ENCODE measurements at regions not wholly inside any gene's neighbourhood (a gene's known extent, or its start where the extent isn't known, plus 50 kb on each side); places are given as distances from the start of the nearest gene placed in this dataset.

DNA sequence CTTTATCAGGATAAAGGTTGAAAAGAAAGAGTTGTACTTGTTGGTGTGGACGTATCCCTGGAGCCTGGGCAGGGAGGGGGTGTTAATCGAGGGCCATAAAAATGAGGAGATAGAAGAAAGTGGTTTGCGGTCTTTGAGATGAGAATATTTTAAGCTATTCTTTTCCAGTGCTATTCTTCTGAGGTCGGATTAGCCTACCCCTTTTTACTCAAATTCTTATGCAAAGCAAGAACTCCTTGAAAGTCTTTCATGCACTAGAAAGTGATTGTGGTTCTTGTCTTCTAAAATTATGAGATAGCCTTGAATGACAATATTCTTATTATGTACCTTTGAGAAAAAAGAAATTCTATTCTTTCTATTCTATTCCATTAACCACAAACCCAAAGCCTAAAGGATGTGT lies 201.3 kb upstream of the SEMA3C start:
- intact Hi-C loops (cut with micrococcal nuclease; ENCODE audit: unreplicated experiment), result no loop called here
- ATAC-seq, result no peak
- BruUV-seq (replicated peaks), result no TSS peak
- no peak overlapping the region for H2AFZ ChIP-seq (ENCODE audit: low read length)
- TF ChIP-seq MAZ (IDR thresholded peaks at IDR 0.05; ENCODE audit: borderline replicate concordance, low read depth, low read length) (no peak), MAZ (CRISPR knock-in tag; IDR thresholded peaks at IDR 0.05; ENCODE audit: low read depth) (no peak), ZNF780A (CRISPR knock-in tag; IDR thresholded peaks at IDR 0.05) (no peak), ASH2L (IDR thresholded peaks at IDR 0.05; ENCODE audit: insufficient read length, low read depth, low read length) (no peak), KDM5A (IDR thresholded peaks at IDR 0.05; ENCODE audit: borderline replicate concordance, low read length) (no peak), SKI (IDR thresholded peaks at IDR 0.05; ENCODE audit: partially characterized antibody) (no peak), MAFG (CRISPR knock-in tag; IDR thresholded peaks at IDR 0.05) (no peak), MAF1 (CRISPR knock-in tag; IDR thresholded peaks at IDR 0.05; ENCODE audit: borderline replicate concordance) (no peak), KDM6A (CRISPR knock-in tag; IDR thresholded peaks at IDR 0.05; ENCODE audit: low read depth) (no peak)
- TF ChIP-seq, protein P1, sequence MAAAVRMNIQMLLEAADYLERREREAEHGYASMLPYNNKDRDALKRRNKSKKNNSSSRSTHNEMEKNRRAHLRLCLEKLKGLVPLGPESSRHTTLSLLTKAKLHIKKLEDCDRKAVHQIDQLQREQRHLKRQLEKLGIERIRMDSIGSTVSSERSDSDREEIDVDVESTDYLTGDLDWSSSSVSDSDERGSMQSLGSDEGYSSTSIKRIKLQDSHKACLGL (CRISPR knock-in tag; IDR thresholded peaks at IDR 0.05), result no peak
- TF ChIP-seq, protein P2, sequence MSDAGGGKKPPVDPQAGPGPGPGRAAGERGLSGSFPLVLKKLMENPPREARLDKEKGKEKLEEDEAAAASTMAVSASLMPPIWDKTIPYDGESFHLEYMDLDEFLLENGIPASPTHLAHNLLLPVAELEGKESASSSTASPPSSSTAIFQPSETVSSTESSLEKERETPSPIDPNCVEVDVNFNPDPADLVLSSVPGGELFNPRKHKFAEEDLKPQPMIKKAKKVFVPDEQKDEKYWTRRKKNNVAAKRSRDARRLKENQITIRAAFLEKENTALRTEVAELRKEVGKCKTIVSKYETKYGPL (CRISPR knock-in tag; IDR thresholded peaks at IDR 0.05), result no peak
- TF ChIP-seq, protein P3, sequence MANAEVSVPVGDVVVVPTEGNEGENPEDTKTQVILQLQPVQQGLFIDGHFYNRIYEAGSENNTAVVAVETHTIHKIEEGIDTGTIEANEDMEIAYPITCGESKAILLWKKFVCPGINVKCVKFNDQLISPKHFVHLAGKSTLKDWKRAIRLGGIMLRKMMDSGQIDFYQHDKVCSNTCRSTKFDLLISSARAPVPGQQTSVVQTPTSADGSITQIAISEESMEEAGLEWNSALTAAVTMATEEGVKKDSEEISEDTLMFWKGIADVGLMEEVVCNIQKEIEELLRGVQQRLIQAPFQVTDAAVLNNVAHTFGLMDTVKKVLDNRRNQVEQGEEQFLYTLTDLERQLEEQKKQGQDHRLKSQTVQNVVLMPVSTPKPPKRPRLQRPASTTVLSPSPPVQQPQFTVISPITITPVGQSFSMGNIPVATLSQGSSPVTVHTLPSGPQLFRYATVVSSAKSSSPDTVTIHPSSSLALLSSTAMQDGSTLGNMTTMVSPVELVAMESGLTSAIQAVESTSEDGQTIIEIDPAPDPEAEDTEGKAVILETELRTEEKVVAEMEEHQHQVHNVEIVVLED (CRISPR knock-in tag; IDR thresholded peaks at IDR 0.05; ENCODE audit: borderline replicate concordance), result no peak
- no peak overlapping the region for H3K4me3 ChIP-seq (replicated peaks in 1 of 3; ENCODE audit: insufficient read depth in 1 of 3, low read depth in 2 of 3, low read length in 3 of 3)
- H3K4me1 ChIP-seq (ENCODE audit: insufficient read depth, low read length), result no peaks in the 10 kb centered on the region
- H3K79me2 ChIP-seq (ENCODE audit: insufficient read depth, low read length), result no peaks in the 10 kb centered on the region
- no peak overlapping the region for H3K27ac ChIP-seq (ENCODE audit: extremely low read length, insufficient read depth, low read length)
- no peaks in the 10 kb centered on the region for H3K9me3 ChIP-seq (ENCODE audit: low read length)
- H3K4me2 ChIP-seq (ENCODE audit: low read depth, low read length), result no peak overlapping the region
- in situ Hi-C loops (cut with HindIII; ENCODE audit: extremely low pct_ligation_motif_present, low pct_unique_long_range_greater_than_20kb), result no loop called here
- WGBS (ENCODE audit: low lambda C conversion rate), result 26% methylated on average over 4 of the region's 4 CpGs
- ChIA-PET POLR2A (no interaction called here), CTCF (ENCODE audit: low intra/inter-chr PET ratio, low total read pairs) (no interaction called here)
- no peak for DNase-seq (ENCODE audit: low spot score)
- FAIRE-seq, result no peak
- H4K20me1 ChIP-seq (ENCODE audit: insufficient read depth, low read length), result no peaks in the 10 kb centered on the region
- H3K27me3 ChIP-seq (ENCODE audit: control insufficient read depth in 1 of 2, insufficient read depth in 2 of 2, low read length in 2 of 2), result no peaks in the 10 kb centered on the region
- no peak overlapping the region for H3K9ac ChIP-seq (ENCODE audit: insufficient read depth, low read depth, low read length)
- H3K36me3 ChIP-seq (replicated peaks in 1 of 2; ENCODE audit: control insufficient read depth in 1 of 2, insufficient read depth in 2 of 2, low read length in 2 of 2), result no peaks in the 10 kb centered on the region

Data from HepG2 (cell line).